SK-N-SH (cell line): ENCODE measurements at regions not wholly inside any gene's neighbourhood (a gene's known extent, or its start where the extent isn't known, plus 50 kb on each side); places are given as distances from the start of the nearest gene placed in this dataset.
A peak's percentile ranks its signal among the peaks of the same experiment; 100 is the strongest.

Source experiments
- CTCF ChIA-PET: fragments of 300-600, 350-600 bp; formaldehyde crosslinking; extraction: SDS; loops from one replicate; lab custom pipeline; 2021; lab: Yijun Ruan, JAX
- POLR2A ChIA-PET: fragments of 350-600 bp; sonication (Branson Sonifier 250); formaldehyde crosslinking; extraction: SDS; loops from one replicate; lab custom pipeline; 2020; ENCODE audit warnings: antibody characterized with exemption, inconsistent platforms; lab: Yijun Ruan, JAX
- DNase-seq: peaks from one replicate; pipeline ENCODE4 v3.0.0; 2012
- H2AFZ ChIP-seq: fragments of 200-600 bp; sonication (generic); 2 replicates; pipeline ENCODE4 v1.8.1; 2016; ENCODE audit warnings: antibody characterized with exemption, mild to moderate bottlenecking, low read depth
- H3F3A ChIP-seq: fragments of 200-600 bp; sonication (generic); replicated peaks from 2 replicates; pipeline ENCODE3; 2016; ENCODE audit warnings: antibody characterized with exemption, mild to moderate bottlenecking; ENCODE audit not compliant: insufficient read depth
- H3K27ac ChIP-seq, 2 experiments: fragments of 200-500 bp in 1 of 2; fragments of 200-600 bp in 1 of 2; sonication (Bioruptor generic) in 1 of 2; sonication (generic), shearing (Covaris generic) in 1 of 2; 2 replicates each; pipeline versions ENCODE4 v1.5.1 to v1.6.1; 2014 to 2016; ENCODE audit warnings: low read depth in 2 of 2, inconsistent platforms in 1 of 2, low read length in 1 of 2, mild to moderate bottlenecking in 1 of 2, mixed read lengths in 1 of 2
- H3K27me3 ChIP-seq: fragments of 200-600 bp; sonication (generic), shearing (Covaris generic); 2 replicates; pipeline ENCODE4 v1.6.1; 2016; ENCODE audit warnings: mixed run types; ENCODE audit not compliant: insufficient read depth
- H3K36me3 ChIP-seq, 2 experiments: fragments of 200-500 bp in 1 of 2; fragments of 200-600 bp in 1 of 2; sonication (Bioruptor generic) in 1 of 2; sonication (generic) in 1 of 2; replicated peaks in 1 of 2; 2 replicates each; pipeline versions ENCODE3 to v1.5.1; 2014 to 2016; ENCODE audit warnings: low read length in 1 of 2, mild to moderate bottlenecking in 1 of 2; ENCODE audit not compliant: insufficient read depth in 2 of 2, control insufficient read depth in 1 of 2
- H3K4me1 ChIP-seq, 2 experiments: fragments of 200-500 bp in 1 of 2; fragments of 200-600 bp in 1 of 2; sonication (Bioruptor generic) in 1 of 2; sonication (generic), shearing (Covaris generic) in 1 of 2; 2 replicates each; pipeline versions ENCODE4 v1.5.1 to v1.6.1; 2014 to 2016; ENCODE audit warnings: low read depth in 1 of 2, low read length in 1 of 2, mixed run types in 1 of 2; ENCODE audit not compliant: insufficient read depth in 2 of 2, control insufficient read depth in 1 of 2
- H3K4me2 ChIP-seq: fragments of 200-600 bp; sonication (generic), shearing (Covaris generic); 2 replicates; pipeline ENCODE4 v1.6.1; 2017; ENCODE audit warnings: mixed run types
- H3K4me3 ChIP-seq, 2 experiments: fragments of 200-500 bp in 1 of 2; fragments of 200-600 bp in 1 of 2; sonication (Bioruptor generic) in 1 of 2; sonication (generic), shearing (Covaris generic) in 1 of 2; 2 replicates each; pipeline versions ENCODE4 v1.5.1 to v1.8.1; 2014 to 2016; ENCODE audit warnings: low read depth in 2 of 2, inconsistent platforms in 1 of 2, low read length in 1 of 2, mild to moderate bottlenecking in 1 of 2, mixed read lengths in 1 of 2, moderate library complexity in 1 of 2
- H3K79me2 ChIP-seq: fragments of 200-600 bp; sonication (generic); 2 replicates; pipeline ENCODE4 v1.8.1; 2017; ENCODE audit warnings: mild to moderate bottlenecking; ENCODE audit not compliant: insufficient read depth
- H3K9ac ChIP-seq: fragments of 200-600 bp; sonication (generic); 2 replicates; pipeline ENCODE4 v1.6.1; 2017; ENCODE audit warnings: mixed run types
- H3K9me2 ChIP-seq: fragments of 200-600 bp; sonication (generic); 2 replicates; pipeline ENCODE4 v1.6.1; 2017; ENCODE audit warnings: mixed run types
- H3K9me3 ChIP-seq: fragments of 200-600 bp; sonication (generic); 2 replicates; pipeline ENCODE4 v1.6.1; 2017; ENCODE audit warnings: mixed run types, mild to moderate bottlenecking, moderate library complexity
- H4K20me1 ChIP-seq: fragments of 200-600 bp; sonication (generic); 2 replicates; pipeline ENCODE4 v1.6.1; 2017; ENCODE audit warnings: mild to moderate bottlenecking, mixed run types; ENCODE audit not compliant: insufficient read depth
- CTCF ChIP-seq: fragments of 200-600 bp; sonication (generic); IDR thresholded peaks from 2 replicates; pipeline ENCODE4 v1.6.1; 2017; ENCODE audit warnings: antibody characterized with exemption, mild to moderate bottlenecking, moderate library complexity
- GABPA ChIP-seq: IDR thresholded peaks from 2 replicates; pipeline ENCODE4 v1.4.0; 2012; ENCODE audit warnings: low read depth, mild to moderate bottlenecking
- NRF1 ChIP-seq: IDR thresholded peaks from 2 replicates; pipeline ENCODE4 v1.6.1; 2012; ENCODE audit warnings: low read depth, mild to moderate bottlenecking, low read length
- RAD21 ChIP-seq: IDR thresholded peaks from 2 replicates; pipeline ENCODE4 v1.6.1; 2012; ENCODE audit warnings: mild to moderate bottlenecking, low read length
- REST ChIP-seq: IDR thresholded peaks from 2 replicates; pipeline ENCODE4 v1.6.1; 2012; ENCODE audit warnings: mild to moderate bottlenecking, low read depth, low read length, moderate library complexity
- SIN3A ChIP-seq: IDR thresholded peaks from 2 replicates; pipeline ENCODE4 v1.6.1; 2012; ENCODE audit warnings: low read depth, mild to moderate bottlenecking, low read length, moderate library complexity, borderline replicate concordance
- SMC3 ChIP-seq: IDR thresholded peaks from 2 replicates; pipeline ENCODE4 v1.6.1; 2012; ENCODE audit warnings: low read depth, low read length, improper control_type of control experiment
- TCF12 ChIP-seq: IDR thresholded peaks from 2 replicates; pipeline ENCODE4 v1.4.0; 2012
- WGBS: methylation state at CpG from one replicate; pipeline ENCODE4 v1.1.6; 2017; ENCODE audit warnings: low lambda C conversion rate; 5-methylcytosine and 5-hydroxymethylcytosine counted together

GRCh38 chr10:29127731-29128130 is 161.1 kb upstream of the LYZL1 start:
- no peaks in the 10 kb centered on the region for H3K9me3 ChIP-seq
- TF ChIP-seq TCF12 (no peak), REST (no peak), NRF1 (no peak), GABPA (no peak)
- H3K4me1 ChIP-seq, result peaks cover 9 to 10% of the 10 kb centered on the region in 2 experiments; a peak in 3 of 4 replicates
- H3K36me3 ChIP-seq, result no peaks in the 10 kb centered on the region
- 70% methylated on average over 3 of the region's 3 CpGs for WGBS
- H3K9me2 ChIP-seq, result no peaks in the 10 kb centered on the region
- H3K9ac ChIP-seq, result no peak overlapping the region
- H3K79me2 ChIP-seq, result no peaks in the 10 kb centered on the region
- no peak overlapping the region for H3K27ac ChIP-seq
- H2AFZ ChIP-seq, result no peak overlapping the region
- ChIA-PET CTCF (interaction anchor here (0.8 to 10.5 kb wide), 6 partner anchors 76 to 464 kb away, joined by 4 to 119 read pairs (median 22); partner anchors contain the start of gene BAMBI), POLR2A (no interaction called here)
- no peak overlapping the region for H3K4me2 ChIP-seq
- no peak overlapping the region for H3K4me3 ChIP-seq
- no peaks in the 10 kb centered on the region for H4K20me1 ChIP-seq
- H3K27me3 ChIP-seq, result no peaks in the 10 kb centered on the region; the same call in 1 of the 2 replicates
- DNase-seq, result no peak
- H3F3A ChIP-seq, result no peaks in the 10 kb centered on the region

GRCh38 chr10:29130190-29130673 is 158.6 kb upstream of the LYZL1 start:
- Histone ChIP-seq H2AFZ (no peak overlapping the region), H3K79me2 (no peaks in the 10 kb centered on the region), H3K27me3 (no peaks in the 10 kb centered on the region; the same call in 1 of the 2 replicates), H3K9ac (no peak overlapping the region), H3K4me1 (peaks cover 10 to 11% of the 10 kb centered on the region in 2 experiments; a peak in 3 of 4 replicates), H4K20me1 (no peaks in the 10 kb centered on the region), H3F3A (no peaks in the 10 kb centered on the region), H3K27ac (no peak overlapping the region), H3K4me2 (no peak overlapping the region), H3K4me3 (no peak overlapping the region; a peak in 1 of 4 replicates), H3K9me3 (no peaks in the 10 kb centered on the region), H3K9me2 (no peaks in the 10 kb centered on the region), H3K36me3 (no peaks in the 10 kb centered on the region)
- ChIA-PET POLR2A (no interaction called here), CTCF (interaction anchor here (0.6 to 10.5 kb wide), 23 partner anchors 9 to 482 kb away, joined by 3 to 119 read pairs (median 4); partner anchors contain the start of gene BAMBI)
- DNase-seq, result peak; percentile 42
- WGBS, result 4% methylated on average over 1 of the region's 1 CpG
- TF ChIP-seq RAD21 (peak; percentile 82), CTCF (peak; percentile 75), SIN3A (no peak), SMC3 (peak; percentile 66)
